ENCODE measurements at regions not wholly inside any gene's neighbourhood (a gene's known extent, or its start where the extent isn't known, plus 50 kb on each side); places are given as distances from the start of the nearest gene placed in this dataset.

GRCh38 chr2:133624551-133624950 lies 56.3 kb upstream of the NCKAP5 start:
- Histone ChIP-seq H3K9me3 (ENCODE audit: control insufficient read depth, low read length) (no peaks in the 10 kb centered on the region), H3K4me3 (ENCODE audit: low read length) (no peak overlapping the region), H3K4me1 (ENCODE audit: control insufficient read depth, insufficient read depth, low read length) (no peaks in the 10 kb centered on the region), H3K27ac (ENCODE audit: low read length) (no peak overlapping the region), H3K27me3 (ENCODE audit: control insufficient read depth, insufficient read depth) (no peaks in the 10 kb centered on the region)
- no peak for ATAC-seq
- no peak for DNase-seq
- intact Hi-C loops (cut with DNase I) = no loop called here
- 84% methylated on average over 3 of the region's 3 CpGs for WGBS

DNA sequence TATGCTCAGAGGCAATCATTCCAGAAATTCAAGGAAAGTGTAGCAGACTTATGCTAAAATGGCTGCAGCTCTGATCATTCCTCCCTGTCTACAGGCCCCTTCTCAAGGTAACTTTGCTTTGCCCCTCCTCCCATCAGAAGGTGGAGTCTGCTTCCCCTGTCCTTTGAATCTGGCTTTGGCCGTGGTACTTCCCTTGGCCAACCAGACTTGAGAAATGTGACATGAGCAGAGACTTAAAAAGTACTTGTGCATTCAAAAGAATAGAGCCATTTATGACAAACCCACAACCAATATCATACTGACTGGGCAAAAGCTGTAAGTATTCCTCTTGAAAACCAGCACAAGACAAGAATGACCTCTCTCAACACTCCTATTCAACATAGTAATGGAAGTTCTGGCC lies 59.5 kb upstream of the NCKAP5 start:
- ATAC-seq (no peak), DNase-seq (no peak)
- H3K27me3 ChIP-seq (ENCODE audit: control insufficient read depth, insufficient read depth) = no peaks in the 10 kb centered on the region
- H3K9me3 ChIP-seq (ENCODE audit: control insufficient read depth, low read length) = no peaks in the 10 kb centered on the region
- 70% methylated on average over 1 of the region's 1 CpG for WGBS
- intact Hi-C loops (cut with DNase I) = no loop called here
- no peaks in the 10 kb centered on the region for H3K4me1 ChIP-seq (ENCODE audit: control insufficient read depth, insufficient read depth, low read length)
- H3K27ac ChIP-seq (ENCODE audit: low read length) = no peak overlapping the region
- H3K4me3 ChIP-seq (ENCODE audit: low read length) = no peak overlapping the region

DNA sequence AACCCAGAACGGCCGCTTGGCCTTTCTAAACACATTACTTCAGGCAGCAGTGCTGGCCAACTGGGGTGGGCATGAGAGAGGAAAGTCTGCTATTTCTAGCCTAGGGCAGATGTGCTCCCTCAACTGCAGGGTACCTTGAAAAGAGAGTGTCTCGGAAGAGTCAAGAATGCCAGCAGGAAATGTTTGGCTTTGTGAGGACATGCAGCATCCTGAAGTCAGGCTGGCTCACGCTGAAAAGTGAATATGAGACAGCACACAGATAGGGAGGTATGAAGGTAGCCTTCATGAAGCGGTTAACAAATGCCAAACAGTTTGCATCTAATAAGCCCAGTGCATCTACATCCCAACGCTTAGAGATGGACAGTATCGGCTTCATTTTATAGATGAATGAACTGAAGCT lies 65.0 kb upstream of the NCKAP5 start:
- no peaks in the 10 kb centered on the region for H3K9me3 ChIP-seq (ENCODE audit: control insufficient read depth, low read length)
- WGBS = 74% methylated on average over 7 of the region's 7 CpGs
- DNase-seq (no peak), ATAC-seq (no peak)
- no peaks in the 10 kb centered on the region for H3K27me3 ChIP-seq (ENCODE audit: control insufficient read depth, insufficient read depth)
- no peak overlapping the region for H3K4me3 ChIP-seq (ENCODE audit: low read length)
- intact Hi-C loops (cut with DNase I) = no loop called here
- no peaks in the 10 kb centered on the region for H3K4me1 ChIP-seq (ENCODE audit: control insufficient read depth, insufficient read depth, low read length)
- H3K27ac ChIP-seq (ENCODE audit: low read length) = no peak overlapping the region

- no peaks in the 10 kb centered on the region for H3K4me1 ChIP-seq (ENCODE audit: control insufficient read depth, insufficient read depth, low read length)
- H3K4me3 ChIP-seq (ENCODE audit: low read length) = no peak overlapping the region
- ATAC-seq = peak; percentile 63 to 75
These were observed 65.7 kb upstream of the NCKAP5 start for GRCh38 chr2:133633881-133634409.

GRCh38 chr2:133635131-133635530 lies 66.9 kb upstream of the NCKAP5 start:
- Histone ChIP-seq H3K27ac (ENCODE audit: low read length) (no peak overlapping the region), H3K27me3 (ENCODE audit: control insufficient read depth, insufficient read depth) (no peaks in the 10 kb centered on the region), H3K9me3 (ENCODE audit: control insufficient read depth, low read length) (no peaks in the 10 kb centered on the region), H3K4me1 (ENCODE audit: control insufficient read depth, insufficient read depth, low read length) (no peaks in the 10 kb centered on the region), H3K4me3 (ENCODE audit: low read length) (no peak overlapping the region)
- intact Hi-C loops (cut with DNase I) = no loop called here
- ATAC-seq (no peak), DNase-seq (no peak)

More at GRCh38 chr2:133633881-133634409, 65.7 kb upstream of the NCKAP5 start:
- intact Hi-C loops (cut with DNase I) = no loop called here
- no peak overlapping the region for H3K27ac ChIP-seq (ENCODE audit: low read length)
- DNase-seq = no peak
- 26% methylated on average over 8 of the region's 8 CpGs for WGBS
- H3K27me3 ChIP-seq (ENCODE audit: control insufficient read depth, insufficient read depth) = no peaks in the 10 kb centered on the region
- H3K9me3 ChIP-seq (ENCODE audit: control insufficient read depth, low read length) = no peaks in the 10 kb centered on the region

- Histone ChIP-seq H3K4me3 (ENCODE audit: low read length) (no peak overlapping the region), H3K9me3 (ENCODE audit: control insufficient read depth, low read length) (no peaks in the 10 kb centered on the region), H3K27ac (ENCODE audit: low read length) (no peak overlapping the region), H3K27me3 (ENCODE audit: control insufficient read depth, insufficient read depth) (no peaks in the 10 kb centered on the region), H3K4me1 (ENCODE audit: control insufficient read depth, insufficient read depth, low read length) (no peaks in the 10 kb centered on the region)
- WGBS = 83% methylated on average over 2 of the region's 2 CpGs
- intact Hi-C loops (cut with DNase I) = no loop called here
- ATAC-seq (no peak), DNase-seq (no peak)
These were observed 68.0 kb upstream of the NCKAP5 start for GRCh38 chr2:133636287-133636686.

DNA sequence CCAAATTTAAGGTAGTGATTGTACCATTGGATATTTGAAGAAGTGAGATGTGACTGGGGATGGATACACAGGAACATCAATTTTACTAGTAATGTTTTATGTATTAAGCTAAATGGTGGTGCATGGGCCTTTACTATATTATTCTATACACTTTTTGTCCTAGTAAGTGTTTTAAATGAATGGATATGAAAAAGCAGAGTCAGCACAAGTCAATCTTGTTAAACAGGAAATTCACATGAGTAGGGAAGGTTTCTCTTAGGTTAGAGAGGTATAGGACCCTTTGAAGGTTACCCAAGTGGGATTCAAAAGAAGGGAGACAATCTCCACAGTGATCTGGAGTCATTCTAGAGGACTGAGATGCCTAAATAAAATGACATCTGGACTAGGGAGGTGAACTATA lies 71.8 kb upstream of the NCKAP5 start:
- Histone ChIP-seq H3K9me3 (ENCODE audit: control insufficient read depth, low read length) (no peaks in the 10 kb centered on the region), H3K4me1 (ENCODE audit: control insufficient read depth, insufficient read depth, low read length) (no peaks in the 10 kb centered on the region), H3K4me3 (ENCODE audit: low read length) (no peak overlapping the region), H3K27ac (ENCODE audit: low read length) (no peak overlapping the region), H3K27me3 (ENCODE audit: control insufficient read depth, insufficient read depth) (no peaks in the 10 kb centered on the region)
- intact Hi-C loops (cut with DNase I) = no loop called here
- ATAC-seq (no peak), DNase-seq (no peak)

- Histone ChIP-seq H3K4me1 (ENCODE audit: control insufficient read depth, insufficient read depth, low read length) (no peaks in the 10 kb centered on the region), H3K27me3 (ENCODE audit: control insufficient read depth, insufficient read depth) (no peaks in the 10 kb centered on the region), H3K4me3 (ENCODE audit: low read length) (no peak overlapping the region), H3K9me3 (ENCODE audit: control insufficient read depth, low read length) (no peaks in the 10 kb centered on the region), H3K27ac (ENCODE audit: low read length) (no peak overlapping the region)
- 35% methylated on average over 1 of the region's 1 CpG for WGBS
- DNase-seq = peak; percentile 11 to 35 (median 30)
- ATAC-seq = peak in 1 of 2 donors; percentile 53
- intact Hi-C loops (cut with DNase I) = no loop called here
These were observed 73.2 kb upstream of the NCKAP5 start for GRCh38 chr2:133641497-133641896.

GRCh38 chr2:133641942-133642725 lies 73.9 kb upstream of the NCKAP5 start:
- WGBS = 61% methylated on average over 5 of the region's 5 CpGs
- Histone ChIP-seq H3K4me1 (ENCODE audit: control insufficient read depth, insufficient read depth, low read length) (no peaks in the 10 kb centered on the region), H3K4me3 (ENCODE audit: low read length) (no peak overlapping the region), H3K27me3 (ENCODE audit: control insufficient read depth, insufficient read depth) (no peaks in the 10 kb centered on the region), H3K9me3 (ENCODE audit: control insufficient read depth, low read length) (no peaks in the 10 kb centered on the region), H3K27ac (ENCODE audit: low read length) (no peak overlapping the region)
- ATAC-seq (no peak), DNase-seq (no peak)
- intact Hi-C loops (cut with DNase I) = no loop called here

- Histone ChIP-seq H3K27me3 (ENCODE audit: control insufficient read depth, insufficient read depth) (no peaks in the 10 kb centered on the region), H3K4me3 (ENCODE audit: low read length) (no peak overlapping the region), H3K4me1 (ENCODE audit: control insufficient read depth, insufficient read depth, low read length) (no peaks in the 10 kb centered on the region), H3K27ac (ENCODE audit: low read length) (no peak overlapping the region), H3K9me3 (ENCODE audit: control insufficient read depth, low read length) (no peaks in the 10 kb centered on the region)
- ATAC-seq (no peak), DNase-seq (no peak)
- intact Hi-C loops (cut with DNase I) = no loop called here
These were observed 74.5 kb upstream of the NCKAP5 start for GRCh38 chr2:133642791-133643191.

DNA sequence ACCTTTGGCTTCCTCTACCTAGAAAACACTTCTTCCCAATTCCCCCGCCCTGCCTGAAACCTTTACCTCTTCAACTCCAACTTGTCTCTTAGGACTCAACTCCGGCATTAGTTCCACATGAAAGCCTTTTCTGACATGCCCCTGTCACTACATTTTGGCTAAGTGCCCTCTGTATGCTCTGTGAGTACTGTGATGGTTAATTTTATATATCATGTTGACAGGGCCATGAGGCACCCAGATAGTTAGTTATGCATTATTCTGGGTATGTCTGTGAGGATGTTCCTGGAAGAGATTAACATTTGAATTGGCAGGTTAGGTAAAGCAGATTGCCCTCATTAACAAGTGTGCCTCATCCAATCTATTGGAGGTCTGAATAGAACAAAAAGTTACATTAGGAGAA lies 75.6 kb upstream of the NCKAP5 start:
- WGBS = 84% methylated on average over 2 of the region's 2 CpGs
- no peak for ATAC-seq

DNA sequence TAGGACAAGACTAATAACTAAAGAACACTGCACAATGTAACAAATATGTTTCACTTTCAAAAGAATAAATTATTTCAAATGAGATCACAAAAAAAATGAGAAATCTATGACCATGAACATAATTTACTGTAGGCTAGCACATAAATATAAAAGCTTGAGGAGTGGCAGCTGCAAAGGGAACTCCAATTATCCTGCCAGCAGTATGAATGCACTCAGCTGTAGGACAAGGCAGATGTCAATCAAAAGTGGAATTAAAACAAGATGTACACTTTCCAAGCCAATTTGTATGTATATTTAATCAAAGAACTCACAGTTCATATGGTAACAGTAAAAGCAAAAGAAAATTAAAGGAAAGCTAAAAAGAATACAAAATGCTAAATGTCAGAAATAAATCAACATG lies 76.6 kb upstream of the NCKAP5 start:
- ATAC-seq (no peak), DNase-seq (no peak)
- H3K4me1 ChIP-seq (ENCODE audit: control insufficient read depth, insufficient read depth, low read length) = no peaks in the 10 kb centered on the region
- H3K27me3 ChIP-seq (ENCODE audit: control insufficient read depth, insufficient read depth) = no peaks in the 10 kb centered on the region
- no peak overlapping the region for H3K4me3 ChIP-seq (ENCODE audit: low read length)
- no peaks in the 10 kb centered on the region for H3K9me3 ChIP-seq (ENCODE audit: control insufficient read depth, low read length)
- intact Hi-C loops (cut with DNase I) = no loop called here
- no peak overlapping the region for H3K27ac ChIP-seq (ENCODE audit: low read length)

More for the DNA sequence above, 75.6 kb upstream of the NCKAP5 start:
- no peak for DNase-seq
- H3K27me3 ChIP-seq (ENCODE audit: control insufficient read depth, insufficient read depth) = no peaks in the 10 kb centered on the region
- no peak overlapping the region for H3K4me3 ChIP-seq (ENCODE audit: low read length)
- no peak overlapping the region for H3K27ac ChIP-seq (ENCODE audit: low read length)
- H3K9me3 ChIP-seq (ENCODE audit: control insufficient read depth, low read length) = no peaks in the 10 kb centered on the region
- H3K4me1 ChIP-seq (ENCODE audit: control insufficient read depth, insufficient read depth, low read length) = no peaks in the 10 kb centered on the region
- intact Hi-C loops (cut with DNase I) = no loop called here

Measured in right cardiac atrium (tissue), 5 donors.